Sigmoid colon (tissue), 4 donors: ENCODE measurements at regions not wholly inside any gene's neighbourhood (a gene's known extent, or its start where the extent isn't known, plus 50 kb on each side); places are given as distances from the start of the nearest gene placed in this dataset.

ENCODE experiments used
- POLR2AphosphoS5 ChIP-seq, 4 donors: sonication (generic); formaldehyde crosslinking; IDR thresholded peaks; one replicate each; pipeline ENCODE4 v1.6.1; 2017; ENCODE audit warnings: antibody characterized with exemption in 4 of 4
- TF ChIP-seq, protein P1 (sequence below), 4 experiments: fragments of 450-650 bp in 3 of 4; fragments of 200-600 bp in 1 of 4; IDR thresholded peaks; one replicate each; pipeline ENCODE4 v1.5.1; 2016 to 2019; ENCODE audit warnings: antibody characterized with exemption in 4 of 4, mild to moderate bottlenecking in 3 of 4, moderate library complexity in 2 of 4

DNA sequence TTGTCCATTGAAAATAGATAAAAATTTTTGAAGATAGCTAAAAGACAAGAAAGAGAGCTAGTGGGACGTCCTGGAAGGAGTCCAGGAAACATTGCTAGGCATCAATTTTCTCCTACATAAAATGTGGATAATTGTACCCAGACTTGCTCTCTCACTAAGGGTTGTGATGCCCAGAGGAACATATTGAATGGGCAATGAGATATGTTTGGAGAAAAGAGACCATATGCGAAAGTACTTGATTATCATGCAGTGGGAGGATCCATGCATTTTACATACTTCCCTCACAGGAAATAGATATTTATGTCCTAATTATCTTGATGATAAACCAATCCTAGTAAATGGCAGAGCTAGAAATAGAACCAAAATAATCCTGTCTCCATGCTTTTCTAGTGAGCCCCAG lies 108.4 kb upstream of the TNR start:
- TF ChIP-seq POLR2AphosphoS5 (IDR thresholded peaks at IDR 0.05) = no peak
- TF ChIP-seq, protein P1, sequence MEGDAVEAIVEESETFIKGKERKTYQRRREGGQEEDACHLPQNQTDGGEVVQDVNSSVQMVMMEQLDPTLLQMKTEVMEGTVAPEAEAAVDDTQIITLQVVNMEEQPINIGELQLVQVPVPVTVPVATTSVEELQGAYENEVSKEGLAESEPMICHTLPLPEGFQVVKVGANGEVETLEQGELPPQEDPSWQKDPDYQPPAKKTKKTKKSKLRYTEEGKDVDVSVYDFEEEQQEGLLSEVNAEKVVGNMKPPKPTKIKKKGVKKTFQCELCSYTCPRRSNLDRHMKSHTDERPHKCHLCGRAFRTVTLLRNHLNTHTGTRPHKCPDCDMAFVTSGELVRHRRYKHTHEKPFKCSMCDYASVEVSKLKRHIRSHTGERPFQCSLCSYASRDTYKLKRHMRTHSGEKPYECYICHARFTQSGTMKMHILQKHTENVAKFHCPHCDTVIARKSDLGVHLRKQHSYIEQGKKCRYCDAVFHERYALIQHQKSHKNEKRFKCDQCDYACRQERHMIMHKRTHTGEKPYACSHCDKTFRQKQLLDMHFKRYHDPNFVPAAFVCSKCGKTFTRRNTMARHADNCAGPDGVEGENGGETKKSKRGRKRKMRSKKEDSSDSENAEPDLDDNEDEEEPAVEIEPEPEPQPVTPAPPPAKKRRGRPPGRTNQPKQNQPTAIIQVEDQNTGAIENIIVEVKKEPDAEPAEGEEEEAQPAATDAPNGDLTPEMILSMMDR (IDR thresholded peaks at IDR 0.05) = no peak
